ENCODE measurements at regions not wholly inside any gene's neighbourhood (a gene's known extent, or its start where the extent isn't known, plus 50 kb on each side); places are given as distances from the start of the nearest gene placed in this dataset. TPM values are rescaled to one million over a fixed set of nuclear protein-coding genes. Genes with fewer than 3 reads are reported as not detected.

DNA sequence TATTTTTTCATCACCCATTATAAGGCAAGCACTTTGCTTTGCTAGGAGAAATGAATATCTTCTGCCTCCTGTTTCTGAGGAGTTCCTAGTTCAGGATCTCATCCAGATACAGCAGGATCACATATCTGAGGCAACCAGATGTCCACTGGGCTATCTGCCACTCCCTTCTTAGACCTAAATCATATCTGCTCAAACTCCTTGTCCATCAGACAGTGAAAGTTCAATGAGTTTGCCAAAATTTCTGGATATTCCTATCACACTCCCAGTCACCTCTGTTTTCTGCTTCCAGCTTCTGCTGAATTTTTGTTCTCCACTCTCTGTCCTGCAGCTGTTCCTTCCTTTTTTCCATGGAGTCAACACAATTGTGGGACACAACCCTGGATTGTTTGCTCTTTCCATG, 54.2 kb upstream of the BASP1 start:
- H4K8ac ChIP-seq (ENCODE audit: low read depth, low read length), result no peak overlapping the region
- peaks cover 0 to 1% of the 10 kb centered on the region in 2 donors for H3K4me1 ChIP-seq (ENCODE audit: control insufficient read depth in 2 of 2, insufficient read depth in 1 of 2, low read depth in 1 of 2, low read length in 2 of 2)
- H3K4me3 ChIP-seq (ENCODE audit: low read length in 2 of 2), result no peak overlapping the region
- H3K14ac ChIP-seq (ENCODE audit: low read length), result no peak overlapping the region
- H2BK15ac ChIP-seq (ENCODE audit: low read length), result no peak overlapping the region
- H3K23ac ChIP-seq (ENCODE audit: low read depth, low read length, poor library complexity), result no peak overlapping the region
- no peaks in the 10 kb centered on the region for H3K36me3 ChIP-seq (replicated peaks in 1 of 2; ENCODE audit: control insufficient read depth in 2 of 2, insufficient read depth in 2 of 2, low read length in 2 of 2)
- H3K9ac ChIP-seq (ENCODE audit: low read depth, low read length, poor library complexity), result no peak overlapping the region
- no peaks in the 10 kb centered on the region for H3K27me3 ChIP-seq (ENCODE audit: control insufficient read depth in 3 of 3, insufficient read depth in 3 of 3, low read depth in 1 of 3, low read length in 3 of 3)
- no peak overlapping the region for H2AFZ ChIP-seq (ENCODE audit: low read length)
- H2BK12ac ChIP-seq (ENCODE audit: low read length), result no peak overlapping the region
- no peak overlapping the region for H2BK5ac ChIP-seq (ENCODE audit: low read length)
- H3K18ac ChIP-seq (ENCODE audit: low read length), result no peak overlapping the region
- no peak overlapping the region for H2BK120ac ChIP-seq (ENCODE audit: low read depth, low read length)
- peaks cover 0 to 2% of the 10 kb centered on the region in 2 donors for H3K9me3 ChIP-seq (replicated peaks in 1 of 2; ENCODE audit: control insufficient read depth in 2 of 2, insufficient read depth in 1 of 2, low read depth in 1 of 2, low read length in 2 of 2)
- no peaks in the 10 kb centered on the region for H3K79me1 ChIP-seq (ENCODE audit: low read depth, low read length)
- no peak overlapping the region for H3K27ac ChIP-seq (replicated peaks; ENCODE audit: low read length)
- H4K91ac ChIP-seq (ENCODE audit: low read depth, low read length, poor library complexity), result no peak overlapping the region
- H2AK5ac ChIP-seq (ENCODE audit: low read depth, low read length), result no peak overlapping the region
- H3K4ac ChIP-seq (ENCODE audit: low read length), result no peak overlapping the region
- no peak overlapping the region for H3K4me2 ChIP-seq (ENCODE audit: insufficient read depth, low read length, poor library complexity, severe bottlenecking)
- DNase-seq (ENCODE audit: low spot score), result no peak

DNA sequence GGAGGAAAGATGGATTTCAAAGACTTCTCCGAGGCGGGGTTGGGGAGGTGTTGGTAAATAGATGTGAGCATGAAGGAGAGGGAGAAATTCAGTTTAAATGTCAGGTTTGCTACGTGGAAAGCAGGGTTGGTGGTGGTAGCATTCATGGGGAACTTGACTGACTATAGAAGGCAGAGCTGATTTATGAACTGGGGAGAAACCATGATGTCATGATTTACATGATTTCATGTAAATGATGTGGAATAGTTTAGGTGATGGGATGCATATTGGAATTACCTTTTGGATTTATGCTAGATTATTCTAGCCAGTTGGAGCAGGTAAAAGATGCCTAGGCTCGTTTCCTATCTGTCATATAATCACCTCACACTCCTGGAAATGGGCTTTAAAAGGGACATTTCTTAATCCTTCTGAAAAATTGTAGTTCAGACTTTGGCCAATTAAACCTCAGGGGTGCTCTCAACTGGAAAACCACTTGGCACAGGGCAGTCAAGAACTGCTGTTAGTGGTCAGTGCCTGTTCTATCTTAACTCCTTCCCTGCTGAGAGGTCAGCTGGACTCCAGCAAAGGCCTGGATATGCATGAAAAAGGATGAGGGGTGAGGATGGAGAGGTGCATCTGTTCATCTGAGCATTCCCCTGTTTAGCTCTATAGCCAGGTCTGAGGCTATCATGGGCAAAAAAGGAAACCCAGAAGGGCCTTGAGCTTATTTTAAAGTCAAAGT, 50.1 kb upstream of the BASP1 start:
- H3K18ac ChIP-seq (ENCODE audit: low read length), result no peak overlapping the region
- no peak overlapping the region for H2BK12ac ChIP-seq (ENCODE audit: low read length)
- H3K4me1 ChIP-seq (ENCODE audit: control insufficient read depth in 2 of 2, insufficient read depth in 1 of 2, low read depth in 1 of 2, low read length in 2 of 2), result peaks cover 0 to 1% of the 10 kb centered on the region in 2 donors
- H3K27ac ChIP-seq (replicated peaks; ENCODE audit: low read length), result no peak overlapping the region
- no peaks in the 10 kb centered on the region for H3K79me1 ChIP-seq (ENCODE audit: low read depth, low read length)
- no peak overlapping the region for H2BK5ac ChIP-seq (ENCODE audit: low read length)
- 100% methylated on average over 1 of the region's 4 CpGs; no CpG with 5 or more reads in 1 of the 2 donors for WGBS, 2 donors (ENCODE audit: extremely low coverage in 2 of 2, insufficient read length in 2 of 2, insufficient replicate concordance in 1 of 2)
- H3K14ac ChIP-seq (ENCODE audit: low read length), result no peak overlapping the region
- no peak overlapping the region for H4K91ac ChIP-seq (ENCODE audit: low read depth, low read length, poor library complexity)
- peaks cover 0 to 1% of the 10 kb centered on the region in 2 donors for H3K9me3 ChIP-seq (replicated peaks in 1 of 2; ENCODE audit: control insufficient read depth in 2 of 2, insufficient read depth in 1 of 2, low read depth in 1 of 2, low read length in 2 of 2)
- H2BK120ac ChIP-seq (ENCODE audit: low read depth, low read length), result no peak overlapping the region
- H2BK15ac ChIP-seq (ENCODE audit: low read length), result no peak overlapping the region
- H3K9ac ChIP-seq (ENCODE audit: low read depth, low read length, poor library complexity), result no peak overlapping the region
- H3K27me3 ChIP-seq (ENCODE audit: control insufficient read depth in 3 of 3, insufficient read depth in 3 of 3, low read depth in 1 of 3, low read length in 3 of 3), result no peaks in the 10 kb centered on the region
- no peak overlapping the region for H2AK5ac ChIP-seq (ENCODE audit: low read depth, low read length)
- no peak overlapping the region for H4K8ac ChIP-seq (ENCODE audit: low read depth, low read length)
- no peaks in the 10 kb centered on the region for H3K36me3 ChIP-seq (replicated peaks in 1 of 2; ENCODE audit: control insufficient read depth in 2 of 2, insufficient read depth in 2 of 2, low read length in 2 of 2)
- no peak overlapping the region for H3K4me2 ChIP-seq (ENCODE audit: insufficient read depth, low read length, poor library complexity, severe bottlenecking)
- DNase-seq (ENCODE audit: low spot score), result no peak
- H2AFZ ChIP-seq (ENCODE audit: low read length), result no peak overlapping the region
- no peak overlapping the region for H3K4me3 ChIP-seq (ENCODE audit: low read length in 2 of 2)
- H3K4ac ChIP-seq (ENCODE audit: low read length), result no peak overlapping the region
- H3K23ac ChIP-seq (ENCODE audit: low read depth, low read length, poor library complexity), result no peak overlapping the region

Small RNA genes in the stretch of these regions (small RNA-seq; reads per million reads assigned to genes)
- gene RF00019 (ENCODE audit: insufficient read depth) (not detected), gene RNA5SP180 (ENCODE audit: insufficient read depth) (not detected)

Data from neuronal stem cell (in vitro differentiated cells).